GM18519 (cell line): ENCODE measurements at regions not wholly inside any gene's neighbourhood (a gene's known extent, or its start where the extent isn't known, plus 50 kb on each side); places are given as distances from the start of the nearest gene placed in this dataset.
"Not testable (repeated sequence)": the region's sequence is repeated elsewhere in the genome, so short reads cannot be mapped to it uniquely, and the experiment has no call there.

Source experiments
- ATAC-seq: cut with Tn5 transposase; IDR thresholded peaks from one replicate; pipeline ENCODE4 v1.9.1; 2021; ENCODE audit warnings: mild to moderate bottlenecking, moderate library complexity; ENCODE audit not compliant: unreplicated experiment, low FRiP score

DNA sequence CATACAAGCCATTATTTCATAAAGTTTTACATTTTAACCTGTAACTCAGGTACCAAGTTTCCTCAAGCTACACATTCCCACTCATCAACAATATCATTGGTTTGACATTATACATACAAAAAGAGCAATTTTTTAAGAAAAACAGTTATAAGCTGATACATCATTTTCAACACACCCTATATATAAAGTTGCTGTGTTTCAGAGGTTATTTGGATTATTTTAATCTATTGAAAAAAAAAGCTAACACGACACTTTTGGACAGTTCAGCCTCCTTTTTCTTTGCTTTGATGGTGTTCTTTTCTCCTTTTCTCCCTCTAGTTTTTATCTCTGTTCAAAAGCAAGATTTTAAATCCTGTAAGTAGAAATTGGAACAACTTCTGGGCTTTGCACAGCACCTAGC lies 175.9 kb upstream of the CREB1 start:
- ATAC-seq = no peak

DNA sequence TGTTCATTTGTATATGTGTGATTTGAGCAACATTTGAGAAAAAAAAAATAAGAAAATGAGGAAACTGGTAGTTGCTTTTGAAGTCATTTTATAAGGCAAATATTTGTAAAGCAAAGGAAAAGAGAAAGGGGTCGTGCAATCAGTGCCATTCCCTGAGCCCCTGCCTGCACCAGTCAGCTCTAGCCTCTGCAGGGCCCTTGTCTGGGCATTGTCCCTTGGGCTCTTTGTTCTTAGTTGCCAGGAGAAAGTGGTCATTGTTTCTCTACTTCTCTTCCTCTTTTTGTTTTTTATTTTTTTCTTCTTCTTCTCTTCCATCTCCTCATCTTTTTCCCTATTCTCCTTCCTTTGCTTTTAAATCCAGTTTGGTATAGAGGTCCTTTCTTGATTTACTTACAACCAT lies 175.3 kb upstream of the CREB1 start:
- no peak for ATAC-seq

DNA sequence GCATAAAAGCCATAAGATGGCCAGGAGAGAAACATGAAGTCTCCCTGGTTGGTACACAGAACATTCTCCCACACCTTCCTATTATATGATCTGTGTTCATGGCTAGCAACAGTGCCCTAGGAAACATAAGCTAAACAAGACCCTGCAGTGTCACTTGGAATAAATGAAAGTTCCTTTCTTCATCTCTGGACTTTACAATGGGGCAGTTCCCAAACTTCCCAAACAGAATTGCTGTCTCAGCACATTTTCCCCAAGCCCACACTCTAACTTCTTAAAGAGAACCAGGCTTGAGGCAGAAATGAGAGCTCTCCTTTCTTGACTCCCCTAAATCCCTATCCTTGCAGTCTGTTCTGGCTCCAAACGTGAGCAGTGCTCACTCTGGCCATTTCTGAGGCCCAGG lies 173.2 kb upstream of the CREB1 start:
- no peak for ATAC-seq

DNA sequence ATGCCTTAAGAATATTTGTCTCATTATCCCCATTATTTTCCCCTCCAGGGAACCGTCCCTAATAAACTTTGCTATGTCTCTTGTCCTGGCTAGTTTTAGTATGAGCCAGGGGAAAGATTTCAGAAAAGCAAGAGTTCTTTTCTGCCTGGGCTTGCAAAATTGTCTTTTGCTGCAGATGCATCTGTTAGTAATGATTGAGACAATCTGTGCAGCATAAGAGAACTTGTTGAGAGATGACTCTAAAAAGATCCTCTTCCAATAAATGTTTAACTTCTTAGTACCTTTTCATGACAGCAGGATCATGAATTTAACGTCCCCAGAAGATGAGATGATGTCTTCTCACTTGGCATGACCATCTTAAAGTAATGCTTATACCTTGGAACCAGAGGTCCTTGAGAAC lies 172.5 kb upstream of the CREB1 start:
- no peak for ATAC-seq

DNA sequence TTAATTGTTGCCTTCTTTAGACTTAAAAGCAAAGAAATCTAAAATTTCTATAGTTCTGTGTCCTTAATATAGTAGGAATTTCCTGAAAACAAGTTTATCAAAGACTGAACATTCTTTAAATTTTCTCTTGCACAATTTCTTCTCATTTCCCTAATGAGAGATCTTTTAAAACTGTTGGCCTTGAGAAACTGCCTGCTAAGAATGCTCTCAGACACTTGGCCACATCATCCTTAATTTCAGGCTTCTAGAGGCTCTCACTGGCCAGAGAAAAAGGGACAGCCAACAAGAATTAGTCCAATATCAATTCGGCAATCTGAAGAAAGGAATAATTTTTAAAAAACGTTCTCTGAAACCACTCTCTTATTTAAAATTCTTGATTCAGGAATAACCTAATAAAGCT lies 167.0 kb upstream of the CREB1 start:
- ATAC-seq = no peak

DNA sequence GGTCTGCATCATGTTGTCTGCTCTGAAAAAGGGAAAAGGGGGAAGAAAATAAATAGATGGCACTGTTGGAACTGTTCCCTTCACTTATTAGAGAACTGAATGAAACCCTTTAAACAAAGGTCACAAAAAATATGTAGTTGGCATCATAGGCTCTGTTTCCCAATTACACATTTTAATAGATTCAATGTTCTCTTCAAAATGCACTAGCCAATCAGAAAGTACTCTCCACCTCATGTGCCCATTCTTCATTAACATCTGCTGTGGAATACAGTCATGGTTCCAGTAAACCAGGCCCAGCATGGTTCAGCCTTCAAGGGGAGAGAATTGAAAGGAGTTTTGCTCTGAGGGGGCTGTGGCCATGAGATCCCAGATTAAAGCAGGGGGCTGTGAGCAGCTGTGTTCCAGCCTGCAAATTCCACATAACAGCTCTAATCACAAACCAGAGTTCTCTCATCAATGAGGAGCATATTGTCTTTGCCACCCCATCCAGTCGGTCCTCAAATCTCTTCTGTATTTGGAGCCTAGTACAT lies 165.9 kb upstream of the CREB1 start:
- ATAC-seq = no peak

DNA sequence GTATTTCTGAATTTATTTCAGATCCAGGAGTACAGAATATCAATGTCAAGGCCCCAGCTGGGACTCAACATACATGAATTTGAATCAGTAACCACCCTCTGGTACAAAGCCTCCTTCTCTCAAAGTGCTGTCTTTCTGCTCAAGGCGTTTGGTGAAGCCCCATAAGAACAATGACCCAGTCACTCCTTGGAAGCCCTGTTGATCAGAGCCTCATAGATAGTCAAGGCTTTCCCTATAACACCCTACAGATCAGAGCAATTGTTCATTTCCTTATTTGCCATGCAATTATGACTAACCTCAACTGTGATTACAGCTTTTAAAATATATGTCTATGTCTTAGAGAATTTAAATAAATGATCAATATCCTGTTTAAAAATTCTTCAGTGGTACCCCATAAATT lies 159.1 kb upstream of the CREB1 start:
- ATAC-seq = no peak

DNA sequence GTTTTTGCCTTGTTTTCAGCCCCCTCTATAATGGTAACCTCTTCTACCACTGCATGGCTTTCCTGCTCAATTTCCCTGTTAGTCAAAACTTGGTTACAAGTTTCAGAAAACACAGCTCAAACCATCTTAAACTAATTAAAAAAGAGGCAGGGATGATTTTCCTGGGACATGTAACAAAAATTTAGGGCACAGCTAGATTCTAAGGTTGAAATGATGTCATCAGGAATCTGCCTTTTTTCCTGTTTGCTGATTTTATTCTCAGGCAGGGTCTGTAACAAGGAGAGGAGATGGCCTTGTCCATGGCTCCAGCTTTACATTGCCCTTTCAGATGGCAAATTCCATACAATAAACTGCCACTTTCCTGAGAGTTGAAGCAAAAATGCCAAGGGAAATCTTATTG lies 157.9 kb upstream of the CREB1 start:
- no peak for ATAC-seq

DNA sequence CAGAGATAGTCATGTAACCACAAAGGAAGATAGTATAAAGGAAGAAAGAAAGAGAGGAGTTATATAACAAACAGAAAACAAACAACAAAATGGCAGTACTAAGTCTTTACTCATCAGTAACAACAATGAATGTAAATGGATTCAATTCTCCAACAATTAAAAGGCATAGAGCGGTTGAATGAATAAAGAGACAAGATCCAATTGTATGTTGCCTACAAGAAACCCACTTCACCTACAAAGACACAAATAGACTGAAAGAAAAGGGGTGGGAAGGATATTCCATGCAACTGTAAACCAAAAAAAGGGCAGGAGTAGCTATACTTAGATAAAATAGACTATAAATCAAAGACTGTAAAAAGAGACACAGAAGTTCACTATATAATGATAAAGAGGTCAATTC lies 157.3 kb upstream of the CREB1 start:
- ATAC-seq = no peak

DNA sequence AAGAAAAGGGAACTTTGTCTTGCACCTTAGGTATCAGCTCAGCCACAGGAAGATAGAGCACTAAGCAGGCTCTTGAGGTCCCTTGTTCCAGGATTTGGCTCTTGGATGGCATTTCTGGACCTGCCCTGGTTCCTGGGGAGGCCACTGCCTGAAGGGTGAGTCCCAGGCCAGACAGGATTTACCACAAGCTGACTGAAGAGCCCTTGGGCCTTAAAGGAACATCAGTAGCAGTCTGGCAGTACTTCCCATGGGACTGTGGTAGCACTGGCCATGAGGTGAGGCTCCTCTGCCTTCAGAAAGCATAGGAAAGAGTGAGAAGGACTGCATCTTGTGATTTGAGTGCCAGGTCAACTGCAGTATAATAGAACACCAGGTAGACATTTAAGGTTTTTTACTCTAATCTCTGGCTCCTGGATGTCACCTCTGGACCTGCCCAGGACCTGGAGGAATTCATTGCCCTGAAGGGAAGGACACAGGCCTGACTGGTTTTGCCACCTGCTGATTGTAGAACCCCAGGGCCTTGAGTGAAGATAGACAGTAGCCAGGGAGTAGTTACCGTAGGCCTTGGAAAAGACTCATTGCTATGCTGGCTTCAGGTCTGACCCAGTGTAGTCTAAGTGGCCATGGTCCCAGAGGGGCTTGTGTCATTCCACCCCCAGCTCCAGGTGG lies 154.4 kb upstream of the CREB1 start:
- ATAC-seq = no peak

DNA sequence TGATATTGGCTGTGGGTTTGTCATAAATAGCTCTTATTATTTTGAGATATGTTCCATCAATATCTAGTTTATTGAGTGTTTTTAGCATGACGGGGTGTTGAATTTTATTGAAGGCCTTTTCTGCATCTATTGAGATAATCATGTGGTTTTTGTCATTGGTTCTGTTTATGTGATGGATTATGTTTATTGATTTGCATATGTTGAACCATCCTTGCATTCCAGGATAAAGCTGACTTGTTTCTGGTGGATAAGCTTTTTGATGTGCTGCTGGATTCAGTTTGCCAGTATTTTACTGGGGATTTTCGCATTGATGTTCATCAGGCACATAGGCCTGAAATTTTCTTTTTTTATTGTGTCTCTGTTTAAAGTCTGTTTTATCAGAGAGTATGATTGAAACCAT lies 151.1 kb upstream of the CREB1 start:
- not testable (repeated sequence) for ATAC-seq

DNA sequence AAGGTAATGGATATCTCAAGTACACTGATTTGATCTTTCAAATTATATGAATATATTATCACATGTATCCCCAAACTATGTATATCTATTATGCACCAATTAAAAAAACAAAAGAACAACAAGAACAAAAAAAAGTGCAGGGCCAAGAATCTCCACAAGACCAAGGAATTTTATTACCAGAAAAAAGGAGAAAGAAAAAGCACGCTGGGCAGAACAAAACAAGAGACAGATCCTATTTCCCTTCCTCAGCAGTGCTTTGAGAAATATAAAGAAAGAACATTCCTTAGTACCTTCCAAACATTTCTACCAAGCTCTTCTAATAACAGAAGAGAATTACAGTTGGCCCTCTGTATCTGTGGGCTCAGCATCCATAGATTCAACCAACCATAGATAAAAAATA lies 144.7 kb upstream of the CREB1 start:
- ATAC-seq = no peak

DNA sequence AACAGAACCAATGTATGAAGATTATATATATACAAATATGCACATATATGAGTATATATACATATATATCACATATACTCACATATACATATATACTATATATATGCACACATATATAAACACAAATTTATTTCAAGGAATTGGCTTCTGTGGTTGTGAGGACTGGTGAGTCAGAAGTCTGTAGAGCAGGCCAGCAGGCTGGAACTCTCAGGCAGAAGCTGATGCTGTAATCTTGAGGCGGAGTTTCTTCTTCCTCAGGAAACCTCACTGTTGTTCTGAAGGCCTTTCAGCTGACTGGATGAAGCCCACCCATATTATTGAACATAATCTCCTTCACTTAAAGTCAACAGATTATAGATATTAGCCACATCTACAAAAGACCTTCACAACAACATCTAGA lies 143.9 kb upstream of the CREB1 start:
- ATAC-seq = no peak

DNA sequence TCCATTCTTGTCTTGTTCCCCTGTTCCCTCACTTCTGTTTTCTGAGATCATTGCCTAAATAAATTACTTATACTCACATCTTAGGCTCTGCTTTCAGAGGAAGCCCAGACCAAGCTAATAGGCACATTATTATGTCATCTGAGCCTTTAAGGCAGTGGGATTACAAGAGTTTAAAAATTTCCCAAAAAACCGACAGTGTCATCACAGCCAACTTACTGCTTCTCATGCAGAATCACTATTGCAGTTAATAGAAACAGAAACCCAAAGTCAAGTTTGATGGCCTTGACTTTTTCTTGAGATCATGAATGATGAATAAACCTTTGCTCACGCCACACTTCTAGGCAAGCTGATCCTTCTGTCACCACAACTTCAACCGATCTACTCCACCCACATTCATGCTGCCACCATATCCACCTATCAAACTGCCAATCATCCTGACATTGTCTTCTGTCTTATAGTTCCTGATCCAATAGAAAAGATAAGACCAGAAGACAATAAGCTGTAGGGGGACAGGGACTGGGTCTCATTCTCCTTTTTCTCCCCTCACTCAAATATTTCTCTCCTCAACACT lies 142.7 kb upstream of the CREB1 start:
- ATAC-seq = no peak

DNA sequence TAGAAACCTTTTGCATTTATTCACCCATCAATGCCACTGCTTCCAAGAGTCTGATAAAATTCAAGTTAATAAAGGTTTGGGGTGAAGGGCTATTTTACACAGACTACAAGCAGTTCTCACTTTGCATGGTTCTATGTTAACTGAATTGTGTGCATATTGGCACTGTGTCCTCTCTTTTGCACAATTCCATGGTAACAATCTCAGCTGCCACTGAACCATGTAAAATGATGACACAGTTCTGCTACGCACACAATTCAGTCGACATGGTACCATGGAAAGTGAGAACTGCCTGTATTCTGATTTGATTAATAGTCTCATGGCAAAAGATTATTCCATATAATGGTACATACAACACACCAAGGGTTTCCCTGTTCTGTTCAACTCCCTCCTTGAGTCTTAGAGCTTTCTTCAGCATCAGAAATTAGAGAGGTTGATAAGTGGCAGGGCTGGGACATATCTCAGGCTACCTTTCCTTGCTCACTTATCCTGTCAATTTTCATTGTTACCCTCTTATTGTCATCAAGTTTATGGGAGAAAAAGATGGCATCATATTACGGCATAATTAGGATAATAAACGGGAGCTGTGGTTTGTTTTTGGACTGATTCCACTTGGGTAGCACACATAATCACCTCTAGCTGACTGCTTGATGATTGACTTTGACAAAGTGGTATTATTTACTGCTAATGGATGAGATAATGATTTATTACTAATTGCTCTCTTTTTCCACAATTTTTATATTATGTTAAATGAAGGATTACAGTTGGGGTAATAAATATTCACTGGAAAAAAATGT lies 139.3 kb upstream of the CREB1 start:
- ATAC-seq = no peak

DNA sequence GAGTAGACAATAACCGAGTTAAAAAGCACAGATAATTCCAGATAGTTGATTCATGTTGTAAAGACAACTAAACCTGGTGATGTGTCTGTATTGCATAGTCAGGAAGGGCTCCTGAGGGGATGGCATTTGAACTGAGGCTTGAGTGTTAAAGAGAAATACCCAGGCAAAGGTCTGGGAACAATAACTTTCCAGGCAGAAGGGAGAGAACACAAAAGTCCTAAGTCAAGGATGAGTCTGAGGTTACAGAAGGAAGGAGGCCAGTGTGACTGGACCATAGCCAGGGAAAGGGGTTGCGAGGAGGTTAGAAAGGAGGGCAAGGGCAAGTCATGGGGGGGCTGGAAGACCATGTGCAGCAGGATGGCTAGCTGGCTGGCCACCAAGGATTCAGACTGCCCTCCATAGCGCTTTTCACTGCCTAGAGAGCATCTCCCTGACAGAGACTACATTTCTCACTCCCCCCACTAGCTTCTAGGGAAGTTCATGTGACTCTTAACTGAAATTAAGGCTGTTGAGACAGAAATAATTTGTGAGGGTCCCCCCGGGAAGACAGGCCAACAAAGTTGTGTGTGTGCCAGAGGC lies 135.5 kb upstream of the CREB1 start:
- ATAC-seq = no peak

DNA sequence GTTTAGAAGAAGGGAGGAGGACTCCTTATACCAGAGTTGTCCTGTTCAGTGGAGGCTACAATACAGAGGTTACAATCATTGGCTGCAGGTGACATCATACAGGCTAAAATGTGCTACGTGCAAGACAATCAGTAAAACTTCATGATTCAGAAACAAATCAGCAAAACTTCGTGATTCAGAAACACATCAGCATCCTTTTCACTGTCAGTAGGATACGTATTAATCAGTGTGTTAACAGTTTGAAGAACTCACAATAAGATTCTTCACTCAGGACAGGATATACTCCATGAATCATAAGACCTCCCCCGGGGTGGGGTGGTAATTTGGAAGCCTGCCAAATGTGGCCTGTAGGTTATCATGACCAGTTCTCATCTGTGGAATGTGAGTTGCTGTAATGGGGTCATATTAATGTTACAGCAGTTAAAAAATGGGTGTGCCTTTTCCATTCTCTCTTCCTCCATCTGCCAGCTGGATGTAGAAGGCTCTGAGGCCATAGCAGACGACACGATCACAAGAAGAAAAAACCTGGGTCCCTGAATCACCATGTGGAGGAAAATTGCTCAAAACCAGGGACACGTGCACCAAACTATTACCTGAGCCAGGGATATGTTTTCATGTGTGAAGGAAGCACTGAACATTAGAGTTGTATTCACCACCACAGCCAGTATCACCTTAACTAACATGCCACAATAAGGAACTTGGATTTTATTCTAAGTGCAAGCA lies 134.8 kb upstream of the CREB1 start:
- no peak for ATAC-seq

DNA sequence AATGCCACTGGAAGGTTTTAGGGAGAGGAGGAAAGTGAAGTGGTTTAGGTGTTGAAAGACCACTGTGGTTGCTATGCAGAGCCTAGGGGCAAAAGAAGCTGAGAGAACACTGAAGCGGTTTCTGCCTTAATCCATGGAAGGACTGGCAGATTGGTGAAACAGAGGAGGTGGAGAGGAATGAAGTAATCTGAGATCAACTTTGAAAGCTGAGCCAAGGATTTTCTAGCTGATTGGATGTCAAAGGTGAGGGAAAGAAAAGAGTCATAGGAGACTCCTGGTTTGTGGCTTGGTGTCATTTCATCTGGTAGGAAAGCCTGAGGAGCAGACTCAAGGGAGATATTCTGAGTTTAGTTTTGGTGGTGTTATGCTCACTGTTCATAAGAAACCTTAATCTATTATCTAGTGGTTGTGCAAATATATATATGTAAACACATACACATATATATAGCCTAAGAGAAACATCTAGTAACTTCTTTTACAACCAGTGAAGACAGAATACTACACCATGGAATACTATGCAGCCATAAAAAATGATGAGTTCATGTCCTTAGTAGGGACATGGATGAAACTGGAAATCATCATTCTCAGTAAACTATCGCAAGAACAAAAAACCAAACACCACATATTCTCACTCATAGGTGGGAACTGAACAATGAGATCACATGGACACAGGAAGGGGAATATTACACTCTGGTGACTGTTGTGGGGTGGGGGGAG lies 134.1 kb upstream of the CREB1 start:
- ATAC-seq = no peak

DNA sequence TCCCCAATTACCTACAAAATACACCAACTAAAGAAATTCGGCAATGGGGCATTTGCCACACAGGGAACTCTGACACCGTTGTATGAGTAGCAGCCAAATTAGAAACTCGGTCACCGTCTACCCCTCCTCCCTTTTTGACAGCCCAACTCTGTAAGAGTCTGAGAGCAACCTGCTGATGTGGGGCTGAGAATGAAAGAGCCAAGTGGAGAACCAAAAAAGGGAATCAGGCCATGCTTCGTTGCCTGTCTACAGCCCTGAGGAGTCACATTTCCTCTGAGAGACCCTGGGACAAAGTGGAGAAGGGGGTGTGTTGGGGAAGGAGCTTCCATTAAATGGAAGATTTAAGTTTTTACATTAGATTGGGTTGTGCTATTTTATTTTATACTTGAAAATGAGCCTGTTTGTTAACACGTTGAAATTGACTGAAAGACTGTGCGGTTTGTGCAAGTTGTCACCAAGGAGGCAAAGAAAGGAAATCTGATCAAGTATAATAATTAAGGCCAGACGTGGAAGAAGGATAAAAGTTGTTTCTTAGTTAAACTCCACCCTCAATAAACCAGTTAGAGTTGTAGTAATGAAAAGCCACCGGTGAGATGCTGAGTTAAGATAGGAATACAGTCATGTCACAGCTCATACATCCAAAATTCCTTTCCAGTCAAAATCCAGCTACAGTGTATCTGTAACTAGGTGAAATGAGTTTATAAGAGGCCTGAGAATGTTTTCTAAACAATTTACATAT lies 131.7 kb upstream of the CREB1 start:
- ATAC-seq = no peak
